ENCODE measurements at regions not wholly inside any gene's neighbourhood (a gene's known extent, or its start where the extent isn't known, plus 50 kb on each side); places are given as distances from the start of the nearest gene placed in this dataset.

DNA sequence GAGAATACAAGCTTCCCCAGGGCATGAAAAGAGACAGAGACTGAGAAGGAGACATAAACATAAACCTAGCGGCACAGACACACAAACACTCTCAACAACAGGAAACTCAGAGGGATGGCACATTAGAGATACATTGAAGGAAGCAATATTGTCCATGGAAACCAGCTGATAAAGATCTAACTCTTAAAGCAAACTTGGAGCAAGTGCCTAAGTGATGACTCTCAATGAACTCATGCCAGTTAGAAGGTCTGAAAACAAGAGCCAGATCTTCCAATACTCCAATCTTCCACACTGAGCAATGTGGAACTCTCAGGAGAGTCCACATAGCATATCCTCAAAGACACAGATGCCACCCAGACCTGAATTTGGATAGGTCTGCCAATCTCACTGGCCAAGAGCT is 168.8 kb upstream of the ISX start:
- TF ChIP-seq PREB (CRISPR knock-in tag; IDR thresholded peaks at IDR 0.05; ENCODE audit: borderline replicate concordance) (no peak), E2F4 (CRISPR knock-in tag; IDR thresholded peaks at IDR 0.05; ENCODE audit: borderline replicate concordance, low read depth) (no peak), SMAD3 (CRISPR knock-in tag; IDR thresholded peaks at IDR 0.05; ENCODE audit: borderline replicate concordance) (no peak), CTCF (IDR thresholded peaks at IDR 0.05) (no peak), ZNF512 (CRISPR knock-in tag; IDR thresholded peaks at IDR 0.05; ENCODE audit: borderline replicate concordance) (no peak), USF2 (CRISPR knock-in tag; IDR thresholded peaks at IDR 0.05) (no peak), TEAD4 (CRISPR knock-in tag; IDR thresholded peaks at IDR 0.05) (no peak), NFYB (CRISPR knock-in tag; conservative IDR thresholded peaks at IDR 0.05; ENCODE audit: low read depth) (no peak), ZNF121 (CRISPR knock-in tag; IDR thresholded peaks at IDR 0.05) (no peak), ATF3 (CRISPR knock-in tag; conservative IDR thresholded peaks at IDR 0.05) (no peak), SMAD4 (CRISPR knock-in tag; IDR thresholded peaks at IDR 0.05) (no peak), ZNF232 (CRISPR knock-in tag; IDR thresholded peaks at IDR 0.05) (no peak)
- TF ChIP-seq, protein P1, sequence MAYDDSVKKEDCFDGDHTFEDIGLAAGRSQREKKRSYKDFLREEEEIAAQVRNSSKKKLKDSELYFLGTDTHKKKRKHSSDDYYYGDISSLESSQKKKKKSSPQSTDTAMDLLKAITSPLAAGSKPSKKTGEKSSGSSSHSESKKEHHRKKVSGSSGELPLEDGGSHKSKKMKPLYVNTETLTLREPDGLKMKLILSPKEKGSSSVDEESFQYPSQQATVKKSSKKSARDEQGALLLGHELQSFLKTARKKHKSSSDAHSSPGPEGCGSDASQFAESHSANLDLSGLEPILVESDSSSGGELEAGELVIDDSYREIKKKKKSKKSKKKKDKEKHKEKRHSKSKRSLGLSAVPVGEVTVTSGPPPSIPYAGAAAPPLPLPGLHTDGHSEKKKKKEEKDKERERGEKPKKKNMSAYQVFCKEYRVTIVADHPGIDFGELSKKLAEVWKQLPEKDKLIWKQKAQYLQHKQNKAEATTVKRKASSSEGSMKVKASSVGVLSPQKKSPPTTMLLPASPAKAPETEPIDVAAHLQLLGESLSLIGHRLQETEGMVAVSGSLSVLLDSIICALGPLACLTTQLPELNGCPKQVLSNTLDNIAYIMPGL (CRISPR knock-in tag; IDR thresholded peaks at IDR 0.05) = no peak

Measured in WTC11 (cell line).